Testis (tissue), 2 donors: ENCODE measurements at regions not wholly inside any gene's neighbourhood (a gene's known extent, or its start where the extent isn't known, plus 50 kb on each side); places are given as distances from the start of the nearest gene placed in this dataset.

ENCODE experiments used
- POLR2A ChIP-seq: fragments of 450-650 bp; IDR thresholded peaks from one replicate; pipeline ENCODE4 v1.6.1; 2017; ENCODE audit warnings: antibody characterized with exemption, mild to moderate bottlenecking, moderate library complexity
- TF ChIP-seq, protein P1 (sequence below), 3 experiments: fragments of 450-650 bp in 2 of 3; fragments of 200-600 bp in 1 of 3; sonication (generic) in 1 of 3; IDR thresholded peaks; one replicate each; pipeline ENCODE4 v1.5.1; 2016 to 2019; ENCODE audit warnings: antibody characterized with exemption in 3 of 3, mild to moderate bottlenecking in 2 of 3, moderate library complexity in 1 of 3

DNA sequence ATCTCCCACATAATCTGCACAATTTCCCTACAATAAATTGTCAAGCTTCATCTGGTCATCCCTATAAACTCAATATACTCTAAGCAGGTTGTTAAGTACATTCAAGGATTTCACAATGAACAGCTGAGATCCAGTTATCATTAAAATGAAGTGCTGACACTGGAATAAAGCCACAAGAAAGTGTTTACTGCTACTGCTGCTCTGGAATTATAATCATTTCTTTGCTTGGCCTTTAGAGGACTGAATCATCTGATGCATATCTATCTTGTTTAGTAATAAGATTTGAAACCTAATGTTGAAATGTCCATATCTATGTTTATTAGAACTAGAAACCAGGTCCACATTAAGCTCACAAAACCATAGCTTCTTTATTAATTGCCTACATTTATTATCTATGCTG is 338.6 kb upstream of the ZFP42 start:
- TF ChIP-seq, protein P1, sequence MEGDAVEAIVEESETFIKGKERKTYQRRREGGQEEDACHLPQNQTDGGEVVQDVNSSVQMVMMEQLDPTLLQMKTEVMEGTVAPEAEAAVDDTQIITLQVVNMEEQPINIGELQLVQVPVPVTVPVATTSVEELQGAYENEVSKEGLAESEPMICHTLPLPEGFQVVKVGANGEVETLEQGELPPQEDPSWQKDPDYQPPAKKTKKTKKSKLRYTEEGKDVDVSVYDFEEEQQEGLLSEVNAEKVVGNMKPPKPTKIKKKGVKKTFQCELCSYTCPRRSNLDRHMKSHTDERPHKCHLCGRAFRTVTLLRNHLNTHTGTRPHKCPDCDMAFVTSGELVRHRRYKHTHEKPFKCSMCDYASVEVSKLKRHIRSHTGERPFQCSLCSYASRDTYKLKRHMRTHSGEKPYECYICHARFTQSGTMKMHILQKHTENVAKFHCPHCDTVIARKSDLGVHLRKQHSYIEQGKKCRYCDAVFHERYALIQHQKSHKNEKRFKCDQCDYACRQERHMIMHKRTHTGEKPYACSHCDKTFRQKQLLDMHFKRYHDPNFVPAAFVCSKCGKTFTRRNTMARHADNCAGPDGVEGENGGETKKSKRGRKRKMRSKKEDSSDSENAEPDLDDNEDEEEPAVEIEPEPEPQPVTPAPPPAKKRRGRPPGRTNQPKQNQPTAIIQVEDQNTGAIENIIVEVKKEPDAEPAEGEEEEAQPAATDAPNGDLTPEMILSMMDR (IDR thresholded peaks at IDR 0.05): no peak
- TF ChIP-seq POLR2A: no peak
